ENCODE measurements at regions not wholly inside any gene's neighbourhood (a gene's known extent, or its start where the extent isn't known, plus 50 kb on each side); places are given as distances from the start of the nearest gene placed in this dataset.
"Not testable (repeated sequence)": the region's sequence is repeated elsewhere in the genome, so short reads cannot be mapped to it uniquely, and the experiment has no call there.

GRCh38 chr7:109868215-109868860 is 1222.6 kb upstream of the LRRN3 start:
- Histone ChIP-seq H3K27me3 (ENCODE audit: low read depth, low read length) (no peaks in the 10 kb centered on the region), H3K36me3 (ENCODE audit: control insufficient read depth in 1 of 2, insufficient read depth in 2 of 2, low read length in 2 of 2) (no peaks in the 10 kb centered on the region), H3K4me1 (ENCODE audit: control insufficient read depth in 1 of 2, insufficient read depth in 2 of 2, low read length in 2 of 2) (no peaks in the 10 kb centered on the region), H3K27ac (ENCODE audit: low read length) (no peak overlapping the region), H3K4me3 (ENCODE audit: low read depth in 1 of 2, low read length in 2 of 2) (no peak overlapping the region), H3K9me3 (ENCODE audit: control insufficient read depth in 1 of 2, low read length in 2 of 2) (no peaks in the 10 kb centered on the region)

GRCh38 chr7:109873296-109873695 is 1217.6 kb upstream of the LRRN3 start:
- Histone ChIP-seq H3K4me3 (ENCODE audit: low read depth in 1 of 2, low read length in 2 of 2) (no peak overlapping the region), H3K27ac (ENCODE audit: low read length) (no peak overlapping the region)

GRCh38 chr7:109879287-109879828 is 1211.6 kb upstream of the LRRN3 start:
- no peaks in the 10 kb centered on the region for H3K9me3 ChIP-seq (ENCODE audit: control insufficient read depth in 1 of 2, low read length in 2 of 2)
- H3K4me1 ChIP-seq (ENCODE audit: control insufficient read depth in 1 of 2, insufficient read depth in 2 of 2, low read length in 2 of 2), result no peaks in the 10 kb centered on the region
- no peak overlapping the region for H3K27ac ChIP-seq (ENCODE audit: low read length)
- no peaks in the 10 kb centered on the region for H3K36me3 ChIP-seq (ENCODE audit: control insufficient read depth in 1 of 2, insufficient read depth in 2 of 2, low read length in 2 of 2)
- no peaks in the 10 kb centered on the region for H3K27me3 ChIP-seq (ENCODE audit: low read depth, low read length)
- no peak overlapping the region for H3K4me3 ChIP-seq (ENCODE audit: low read depth in 1 of 2, low read length in 2 of 2)

More at GRCh38 chr7:109873296-109873695, 1217.6 kb upstream of the LRRN3 start:
- H3K27me3 ChIP-seq (ENCODE audit: low read depth, low read length), result no peaks in the 10 kb centered on the region
- H3K9me3 ChIP-seq (ENCODE audit: control insufficient read depth in 1 of 2, low read length in 2 of 2), result no peaks in the 10 kb centered on the region
- no peaks in the 10 kb centered on the region for H3K36me3 ChIP-seq (ENCODE audit: control insufficient read depth in 1 of 2, insufficient read depth in 2 of 2, low read length in 2 of 2)
- H3K4me1 ChIP-seq (ENCODE audit: control insufficient read depth in 1 of 2, insufficient read depth in 2 of 2, low read length in 2 of 2), result no peaks in the 10 kb centered on the region

GRCh38 chr7:109890622-109891021 is 1200.3 kb upstream of the LRRN3 start:
- Histone ChIP-seq H3K27ac (ENCODE audit: low read length) (no peak overlapping the region), H3K4me1 (ENCODE audit: control insufficient read depth in 1 of 2, insufficient read depth in 2 of 2, low read length in 2 of 2) (no peaks in the 10 kb centered on the region), H3K9me3 (ENCODE audit: control insufficient read depth in 1 of 2, low read length in 2 of 2) (no peaks in the 10 kb centered on the region), H3K27me3 (ENCODE audit: low read depth, low read length) (no peaks in the 10 kb centered on the region), H3K4me3 (ENCODE audit: low read depth in 1 of 2, low read length in 2 of 2) (no peak overlapping the region), H3K36me3 (ENCODE audit: control insufficient read depth in 1 of 2, insufficient read depth in 2 of 2, low read length in 2 of 2) (no peaks in the 10 kb centered on the region)

- no peaks in the 10 kb centered on the region for H3K9me3 ChIP-seq (ENCODE audit: control insufficient read depth in 1 of 2, low read length in 2 of 2)
- no peaks in the 10 kb centered on the region for H3K27me3 ChIP-seq (ENCODE audit: low read depth, low read length)
- no peaks in the 10 kb centered on the region for H3K36me3 ChIP-seq (ENCODE audit: control insufficient read depth in 1 of 2, insufficient read depth in 2 of 2, low read length in 2 of 2)
- peak overlapping the region in 1 of 2 donors; percentile 21 for H3K4me3 ChIP-seq (ENCODE audit: low read depth in 1 of 2, low read length in 2 of 2)
- no peaks in the 10 kb centered on the region for H3K4me1 ChIP-seq (ENCODE audit: control insufficient read depth in 1 of 2, insufficient read depth in 2 of 2, low read length in 2 of 2)
- peak overlapping the region; percentile 23 for H3K27ac ChIP-seq (ENCODE audit: low read length)
Measured at GRCh38 chr7:109893231-109893630, 1197.7 kb upstream of the LRRN3 start.

- H3K36me3 ChIP-seq (ENCODE audit: control insufficient read depth in 1 of 2, insufficient read depth in 2 of 2, low read length in 2 of 2), result no peaks in the 10 kb centered on the region
- no peak overlapping the region for H3K27ac ChIP-seq (ENCODE audit: low read length)
- H3K4me1 ChIP-seq (ENCODE audit: control insufficient read depth in 1 of 2, insufficient read depth in 2 of 2, low read length in 2 of 2), result no peaks in the 10 kb centered on the region
- H3K9me3 ChIP-seq (ENCODE audit: control insufficient read depth in 1 of 2, low read length in 2 of 2), result no peaks in the 10 kb centered on the region
- H3K4me3 ChIP-seq (ENCODE audit: low read depth in 1 of 2, low read length in 2 of 2), result no peak overlapping the region
- H3K27me3 ChIP-seq (ENCODE audit: low read depth, low read length), result no peaks in the 10 kb centered on the region
Measured at GRCh38 chr7:109895536-109895935, 1195.4 kb upstream of the LRRN3 start.

GRCh38 chr7:109901926-109902325 is 1189.0 kb upstream of the LRRN3 start:
- H3K27me3 ChIP-seq (ENCODE audit: low read depth, low read length), result no peaks in the 10 kb centered on the region

GRCh38 chr7:109905368-109906065 is 1185.4 kb upstream of the LRRN3 start:
- H3K9me3 ChIP-seq (ENCODE audit: control insufficient read depth in 1 of 2, low read length in 2 of 2); H3K27me3 ChIP-seq (ENCODE audit: low read depth, low read length): not testable (repeated sequence)

More at GRCh38 chr7:109901926-109902325, 1189.0 kb upstream of the LRRN3 start:
- no peaks in the 10 kb centered on the region for H3K9me3 ChIP-seq (ENCODE audit: control insufficient read depth in 1 of 2, low read length in 2 of 2)
- no peak overlapping the region for H3K27ac ChIP-seq (ENCODE audit: low read length)
- no peak overlapping the region for H3K4me3 ChIP-seq (ENCODE audit: low read depth in 1 of 2, low read length in 2 of 2)
- H3K4me1 ChIP-seq (ENCODE audit: control insufficient read depth in 1 of 2, insufficient read depth in 2 of 2, low read length in 2 of 2), result no peaks in the 10 kb centered on the region
- H3K36me3 ChIP-seq (ENCODE audit: control insufficient read depth in 1 of 2, insufficient read depth in 2 of 2, low read length in 2 of 2), result no peaks in the 10 kb centered on the region

GRCh38 chr7:109915670-109916069 is 1175.3 kb upstream of the LRRN3 start:
- Histone ChIP-seq H3K27me3 (ENCODE audit: low read depth, low read length) (no peaks in the 10 kb centered on the region), H3K4me3 (ENCODE audit: low read depth in 1 of 2, low read length in 2 of 2) (no peak overlapping the region), H3K36me3 (ENCODE audit: control insufficient read depth in 1 of 2, insufficient read depth in 2 of 2, low read length in 2 of 2) (no peaks in the 10 kb centered on the region), H3K27ac (ENCODE audit: low read length) (no peak overlapping the region), H3K9me3 (ENCODE audit: control insufficient read depth in 1 of 2, low read length in 2 of 2) (no peaks in the 10 kb centered on the region), H3K4me1 (ENCODE audit: control insufficient read depth in 1 of 2, insufficient read depth in 2 of 2, low read length in 2 of 2) (no peaks in the 10 kb centered on the region)

More at GRCh38 chr7:109905368-109906065, 1185.4 kb upstream of the LRRN3 start:
- H3K36me3 ChIP-seq (ENCODE audit: control insufficient read depth in 1 of 2, insufficient read depth in 2 of 2, low read length in 2 of 2); H3K4me1 ChIP-seq (ENCODE audit: control insufficient read depth in 1 of 2, insufficient read depth in 2 of 2, low read length in 2 of 2); H3K27ac ChIP-seq (ENCODE audit: low read length); H3K4me3 ChIP-seq (ENCODE audit: low read depth in 1 of 2, low read length in 2 of 2): not testable (repeated sequence)

GRCh38 chr7:109926738-109927137 is 1164.2 kb upstream of the LRRN3 start:
- H3K27me3 ChIP-seq (ENCODE audit: low read depth, low read length), result no peaks in the 10 kb centered on the region
- H3K9me3 ChIP-seq (ENCODE audit: control insufficient read depth in 1 of 2, low read length in 2 of 2), result peaks cover 0 to 13% of the 10 kb centered on the region in 2 donors
- no peak overlapping the region for H3K27ac ChIP-seq (ENCODE audit: low read length)

GRCh38 chr7:109930049-109930448 is 1160.9 kb upstream of the LRRN3 start:
- H3K36me3 ChIP-seq (ENCODE audit: control insufficient read depth in 1 of 2, insufficient read depth in 2 of 2, low read length in 2 of 2), result no peaks in the 10 kb centered on the region
- no peaks in the 10 kb centered on the region for H3K4me1 ChIP-seq (ENCODE audit: control insufficient read depth in 1 of 2, insufficient read depth in 2 of 2, low read length in 2 of 2)
- peaks cover 0 to 4% of the 10 kb centered on the region in 2 donors for H3K9me3 ChIP-seq (ENCODE audit: control insufficient read depth in 1 of 2, low read length in 2 of 2)
- H3K4me3 ChIP-seq (ENCODE audit: low read depth in 1 of 2, low read length in 2 of 2), result no peak overlapping the region
- no peaks in the 10 kb centered on the region for H3K27me3 ChIP-seq (ENCODE audit: low read depth, low read length)
- H3K27ac ChIP-seq (ENCODE audit: low read length), result no peak overlapping the region

More at GRCh38 chr7:109926738-109927137, 1164.2 kb upstream of the LRRN3 start:
- Histone ChIP-seq H3K4me3 (ENCODE audit: low read depth in 1 of 2, low read length in 2 of 2) (no peak overlapping the region), H3K4me1 (ENCODE audit: control insufficient read depth in 1 of 2, insufficient read depth in 2 of 2, low read length in 2 of 2) (no peaks in the 10 kb centered on the region), H3K36me3 (ENCODE audit: control insufficient read depth in 1 of 2, insufficient read depth in 2 of 2, low read length in 2 of 2) (no peaks in the 10 kb centered on the region)

Data from muscle layer of duodenum (tissue), 2 donors.